A549 (cell line): ENCODE measurements at regions not wholly inside any gene's neighbourhood (a gene's known extent, or its start where the extent isn't known, plus 50 kb on each side); places are given as distances from the start of the nearest gene placed in this dataset.
"Not testable (repeated sequence)": the region's sequence is repeated elsewhere in the genome, so short reads cannot be mapped to it uniquely, and the experiment has no call there.

Experiments used
- HES2 ChIP-seq: fragments of >200 bp; sonication (Bioruptor Twin); formaldehyde crosslinking; IDR thresholded peaks from 2 replicates; pipeline ENCODE4 v1.6.1; 2016
- KDM5A ChIP-seq: fragments of 200-600 bp; sonication (generic); IDR thresholded peaks from 2 replicates; pipeline ENCODE4 v1.6.1; 2016; ENCODE audit warnings: antibody characterized with exemption, mild to moderate bottlenecking
- MAFK ChIP-seq: fragments of 450-650 bp; IDR thresholded peaks from 2 replicates; pipeline ENCODE4 v1.6.1; 2014; ENCODE audit not compliant: partially characterized antibody
- POLR2AphosphoS2 ChIP-seq: conservative IDR thresholded peaks from 2 replicates; pipeline ENCODE4 v1.6.1; 2012; ENCODE audit warnings: low read length, improper control_type of control experiment, inconsistent platforms
- RNF2 ChIP-seq: fragments of 200-600 bp; sonication (generic); IDR thresholded peaks from 2 replicates; pipeline ENCODE4 v1.6.1; 2016; ENCODE audit warnings: low read depth, mild to moderate bottlenecking, antibody characterized with exemption, moderate library complexity, borderline replicate concordance
- SMC3 ChIP-seq: fragments of >200 bp; sonication (Bioruptor Twin); formaldehyde crosslinking; IDR thresholded peaks from 3 replicates; pipeline ENCODE4 v1.6.1; 2018; ENCODE audit warnings: inconsistent platforms
- TF ChIP-seq, protein P1 (sequence below): fragments of >200 bp; sonication (Bioruptor Twin); formaldehyde crosslinking; IDR thresholded peaks from 3 replicates; pipeline ENCODE4 v1.5.1; 2016

DNA sequence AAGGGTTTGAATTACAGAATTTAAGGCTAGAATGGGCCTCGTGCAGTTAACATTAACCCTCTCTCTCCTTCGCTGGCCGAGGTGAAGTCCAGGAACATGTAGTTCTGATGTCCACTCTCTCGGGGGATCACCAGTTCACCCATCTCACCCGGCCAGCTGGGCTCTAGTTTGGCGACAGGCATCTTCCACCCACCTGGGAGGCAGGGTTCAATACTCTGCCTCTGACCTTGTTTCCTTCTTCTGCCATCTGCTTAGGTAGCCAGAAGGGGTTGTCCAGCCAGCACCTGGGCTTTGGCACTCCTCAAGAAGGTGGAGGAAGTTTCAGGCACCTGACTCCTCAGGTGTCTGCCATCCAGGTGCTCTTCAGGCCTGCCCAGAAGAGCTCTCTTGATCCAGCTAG lies 2857.8 kb downstream of the RPIA start:
- TF ChIP-seq RNF2, HES2, KDM5A, MAFK, SMC3, POLR2AphosphoS2: not testable (repeated sequence)
- TF ChIP-seq, protein P1, sequence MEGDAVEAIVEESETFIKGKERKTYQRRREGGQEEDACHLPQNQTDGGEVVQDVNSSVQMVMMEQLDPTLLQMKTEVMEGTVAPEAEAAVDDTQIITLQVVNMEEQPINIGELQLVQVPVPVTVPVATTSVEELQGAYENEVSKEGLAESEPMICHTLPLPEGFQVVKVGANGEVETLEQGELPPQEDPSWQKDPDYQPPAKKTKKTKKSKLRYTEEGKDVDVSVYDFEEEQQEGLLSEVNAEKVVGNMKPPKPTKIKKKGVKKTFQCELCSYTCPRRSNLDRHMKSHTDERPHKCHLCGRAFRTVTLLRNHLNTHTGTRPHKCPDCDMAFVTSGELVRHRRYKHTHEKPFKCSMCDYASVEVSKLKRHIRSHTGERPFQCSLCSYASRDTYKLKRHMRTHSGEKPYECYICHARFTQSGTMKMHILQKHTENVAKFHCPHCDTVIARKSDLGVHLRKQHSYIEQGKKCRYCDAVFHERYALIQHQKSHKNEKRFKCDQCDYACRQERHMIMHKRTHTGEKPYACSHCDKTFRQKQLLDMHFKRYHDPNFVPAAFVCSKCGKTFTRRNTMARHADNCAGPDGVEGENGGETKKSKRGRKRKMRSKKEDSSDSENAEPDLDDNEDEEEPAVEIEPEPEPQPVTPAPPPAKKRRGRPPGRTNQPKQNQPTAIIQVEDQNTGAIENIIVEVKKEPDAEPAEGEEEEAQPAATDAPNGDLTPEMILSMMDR: not testable (repeated sequence)
